SKM-1 (cell line): ENCODE measurements at regions not wholly inside any gene's neighbourhood (a gene's known extent, or its start where the extent isn't known, plus 50 kb on each side); places are given as distances from the start of the nearest gene placed in this dataset.

Experiments
- DNase-seq: peaks from one replicate; lab custom pipeline; 2025; ENCODE audit not compliant: unreplicated experiment; lab: John Stamatoyannopoulos, UW

- DNase-seq = no peak
Observed at GRCh38 chr4:144564358-144564757, 81.6 kb upstream of the HHIP start.

GRCh38 chr4:144565527-144566195 is 80.3 kb upstream of the HHIP start:
- no peak for DNase-seq

GRCh38 chr4:144572660-144573059 is 73.3 kb upstream of the HHIP start:
- no peak for DNase-seq

- DNase-seq = no peak
Observed at GRCh38 chr4:144574000-144574399, 72.0 kb upstream of the HHIP start.

- no peak for DNase-seq
Observed at GRCh38 chr4:144574509-144574908, 71.4 kb upstream of the HHIP start.

GRCh38 chr4:144575181-144575580 is 70.8 kb upstream of the HHIP start:
- no peak for DNase-seq

GRCh38 chr4:144578681-144579080 is 67.3 kb upstream of the HHIP start:
- DNase-seq = no peak

GRCh38 chr4:144579411-144580030 is 66.4 kb upstream of the HHIP start:
- DNase-seq = no peak

DNA sequence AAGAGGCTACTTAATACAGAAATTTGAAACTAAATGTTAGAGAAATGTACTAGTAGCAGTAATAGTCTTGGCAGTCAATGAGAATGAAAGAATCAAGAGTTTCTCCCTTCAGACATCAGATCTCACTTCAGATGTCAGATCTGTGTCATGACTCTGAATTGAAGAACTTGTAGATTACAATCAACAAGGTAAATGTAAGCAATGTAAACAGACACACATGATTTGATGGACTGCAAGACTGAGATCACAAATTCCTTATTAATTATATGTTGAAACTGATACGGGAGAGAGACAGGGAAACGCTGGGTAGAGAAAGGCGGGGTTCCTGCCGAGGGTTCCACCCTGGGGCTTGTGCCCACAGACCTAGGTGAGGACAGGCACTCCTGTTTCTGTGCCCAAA is 65.5 kb upstream of the HHIP start:
- DNase-seq = no peak

DNA sequence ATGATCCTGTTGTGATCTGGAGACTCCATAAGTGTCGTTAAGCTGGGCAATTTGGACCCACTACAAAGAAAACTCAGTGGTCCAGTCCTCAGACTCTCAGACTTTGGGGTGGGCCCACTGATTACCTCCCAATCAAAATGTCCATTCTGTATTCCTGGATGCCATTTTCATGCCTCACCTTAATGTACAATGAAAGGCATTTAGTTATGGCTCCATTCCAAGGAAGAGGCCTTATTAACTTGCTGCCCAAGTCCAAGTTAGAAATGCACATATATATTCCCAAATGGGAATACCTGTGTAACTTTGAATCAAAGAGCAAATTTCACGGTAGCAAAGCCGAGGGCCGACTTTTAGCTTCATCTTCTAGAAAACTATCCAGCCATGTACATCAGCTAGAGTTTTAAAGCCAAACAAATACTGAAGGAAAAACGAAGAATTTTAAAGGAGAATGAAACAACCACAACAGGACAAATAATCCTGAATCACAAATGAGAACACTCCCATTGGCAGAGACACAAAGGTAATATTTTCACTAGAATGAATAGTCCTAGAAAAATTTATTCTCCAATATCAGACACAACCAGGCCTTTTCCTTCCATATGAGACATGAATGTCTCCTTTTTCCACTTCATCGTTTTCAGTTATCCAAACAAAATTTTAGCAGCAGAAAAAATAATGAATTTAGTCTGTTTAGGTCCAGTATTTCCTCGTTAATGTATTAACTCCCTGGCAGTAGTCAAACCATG is 63.7 kb upstream of the HHIP start:
- DNase-seq = no peak

- DNase-seq = no peak
Observed at GRCh38 chr4:144582975-144583374, 63.0 kb upstream of the HHIP start.

GRCh38 chr4:144583658-144584057 is 62.3 kb upstream of the HHIP start:
- DNase-seq = no peak

- no peak for DNase-seq
Observed at GRCh38 chr4:144584428-144584827, 61.5 kb upstream of the HHIP start.

GRCh38 chr4:144589512-144589911 is 56.4 kb upstream of the HHIP start:
- no peak for DNase-seq

DNA sequence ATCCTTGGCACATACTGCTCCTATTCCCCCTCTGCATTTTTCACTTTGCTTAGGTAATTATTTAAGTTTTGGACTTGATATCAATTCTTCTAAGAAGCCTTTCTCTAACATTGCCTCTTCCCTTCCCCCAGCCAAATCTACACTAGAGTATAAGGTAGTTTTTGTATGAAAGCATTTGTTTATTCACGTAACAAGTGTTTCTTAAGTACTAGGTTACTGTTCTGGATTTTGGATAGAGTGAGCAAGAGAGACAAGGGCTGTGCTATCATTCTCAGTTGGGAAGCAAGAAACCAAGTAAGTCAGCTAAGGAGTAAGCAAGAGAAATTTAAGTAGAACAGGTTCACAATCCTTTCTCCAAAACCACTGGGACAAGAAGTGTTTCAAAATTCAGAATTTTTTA is 55.9 kb upstream of the HHIP start:
- no peak for DNase-seq

- DNase-seq = no peak
Observed at GRCh38 chr4:144591401-144591800, 54.6 kb upstream of the HHIP start.

DNA sequence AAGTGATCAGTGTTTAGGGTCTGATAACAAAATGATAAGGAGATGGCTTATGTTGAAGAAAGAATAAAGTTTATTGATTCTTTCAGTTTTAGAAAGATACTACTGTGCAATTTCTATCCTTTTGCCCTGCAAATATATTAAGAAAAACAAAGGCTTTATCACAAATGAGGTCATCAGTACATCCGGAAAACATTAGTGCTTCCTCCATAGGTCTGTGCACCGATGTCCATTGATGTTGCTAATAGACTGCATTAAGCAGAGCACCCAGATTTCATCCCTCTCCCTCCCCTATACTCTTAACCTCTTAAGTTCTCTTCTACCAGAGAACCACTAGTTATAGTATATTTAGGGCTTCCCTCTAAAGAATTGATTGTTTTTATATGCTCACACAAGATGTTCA is 53.7 kb upstream of the HHIP start:
- no peak for DNase-seq

DNA sequence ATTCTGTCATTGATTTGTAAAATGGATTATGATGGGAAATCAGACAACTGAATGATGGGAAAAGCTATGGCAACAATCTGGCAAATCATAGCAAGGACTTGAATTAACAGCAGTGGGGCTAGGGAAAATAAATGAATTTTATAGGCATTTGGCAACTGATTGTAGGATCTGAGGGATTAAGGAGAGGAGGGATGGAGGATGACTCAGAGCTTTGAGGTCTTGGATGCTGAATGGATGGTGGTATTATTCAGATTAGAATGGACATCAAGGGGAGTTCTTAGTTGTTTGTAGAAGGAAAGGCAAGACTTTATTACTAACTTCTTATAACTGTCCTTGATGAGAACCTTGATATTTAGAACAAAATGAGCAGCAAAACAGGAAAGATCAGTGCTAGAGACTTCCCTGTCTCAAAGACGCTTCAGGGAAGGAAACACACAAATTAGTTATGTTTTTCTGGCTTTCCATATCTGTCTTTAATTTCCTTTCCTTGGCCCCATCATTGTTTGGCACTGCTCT is 51.4 kb upstream of the HHIP start:
- DNase-seq = no peak

DNA sequence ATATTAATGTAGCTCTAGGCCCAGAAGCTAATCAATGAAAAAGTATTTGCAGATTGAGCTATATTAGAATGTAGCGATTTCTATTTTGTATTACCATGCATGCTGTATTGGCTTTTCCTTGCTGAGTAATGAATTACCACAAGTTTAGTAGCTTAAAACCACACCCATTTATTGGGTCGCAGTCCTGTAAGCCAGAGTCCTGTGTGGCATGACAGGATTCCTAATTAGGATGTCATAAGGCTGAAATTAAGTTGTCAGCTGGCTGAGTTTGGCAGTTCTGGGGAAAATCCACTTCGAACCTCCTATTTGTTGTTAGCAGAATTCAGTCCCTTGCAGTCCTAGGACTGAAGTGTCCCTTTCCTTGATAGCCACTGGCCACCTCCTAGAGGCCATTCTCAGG is 50.3 kb upstream of the HHIP start:
- DNase-seq = no peak
